ENCODE measurements at regions not wholly inside any gene's neighbourhood (a gene's known extent, or its start where the extent isn't known, plus 50 kb on each side); places are given as distances from the start of the nearest gene placed in this dataset.
"Not testable (repeated sequence)": the region's sequence is repeated elsewhere in the genome, so short reads cannot be mapped to it uniquely, and the experiment has no call there.

- TF ChIP-seq CTCF, POLR2A (IDR thresholded peaks at IDR 0.05): not testable (repeated sequence)
These were observed 125.6 kb upstream of the LRATD1 start for GRCh38 chr2:14506955-14507354.

Measured in body of pancreas (tissue), 4 donors.